MM.1S (cell line): ENCODE measurements at regions not wholly inside any gene's neighbourhood (a gene's known extent, or its start where the extent isn't known, plus 50 kb on each side); places are given as distances from the start of the nearest gene placed in this dataset.

Source experiments
- CTCF ChIP-seq: fragments of 300-600 bp; sonication (generic); IDR thresholded peaks from 2 replicates; pipeline ENCODE4 v1.5.1; 2016; ENCODE audit warnings: antibody characterized with exemption, low read length, mixed read lengths
- EZH2 ChIP-seq: fragments of 300-600 bp; sonication (generic); optimal IDR thresholded peaks from 2 replicates; pipeline ENCODE3; 2017; ENCODE audit warnings: low read depth, mild to moderate bottlenecking, antibody characterized with exemption, low read length, mixed read lengths

GRCh38 chr5:69010476-69010875, 83.3 kb upstream of the SLC30A5 start:
- TF ChIP-seq CTCF = no peak
- TF ChIP-seq EZH2 = no peak
